Breast epithelium (tissue), 3 donors: ENCODE measurements at regions not wholly inside any gene's neighbourhood (a gene's known extent, or its start where the extent isn't known, plus 50 kb on each side); places are given as distances from the start of the nearest gene placed in this dataset.

Source experiments
- POLR2A ChIP-seq: fragments of 450-650 bp; IDR thresholded peaks from one replicate; pipeline ENCODE4 v1.6.1; 2016; ENCODE audit warnings: antibody characterized with exemption, mild to moderate bottlenecking, moderate library complexity
- POLR2AphosphoS5 ChIP-seq, 3 donors: sonication (generic); formaldehyde crosslinking; IDR thresholded peaks; one replicate each; pipeline ENCODE4 v1.6.1; 2017; ENCODE audit warnings: antibody characterized with exemption in 3 of 3
- TF ChIP-seq, protein P1 (sequence below), 3 donors: fragments of 450-650 bp; IDR thresholded peaks; one replicate each; pipeline ENCODE4 v1.5.1; 2016 to 2017; ENCODE audit warnings: antibody characterized with exemption in 3 of 3, mild to moderate bottlenecking in 3 of 3, moderate library complexity in 3 of 3

DNA sequence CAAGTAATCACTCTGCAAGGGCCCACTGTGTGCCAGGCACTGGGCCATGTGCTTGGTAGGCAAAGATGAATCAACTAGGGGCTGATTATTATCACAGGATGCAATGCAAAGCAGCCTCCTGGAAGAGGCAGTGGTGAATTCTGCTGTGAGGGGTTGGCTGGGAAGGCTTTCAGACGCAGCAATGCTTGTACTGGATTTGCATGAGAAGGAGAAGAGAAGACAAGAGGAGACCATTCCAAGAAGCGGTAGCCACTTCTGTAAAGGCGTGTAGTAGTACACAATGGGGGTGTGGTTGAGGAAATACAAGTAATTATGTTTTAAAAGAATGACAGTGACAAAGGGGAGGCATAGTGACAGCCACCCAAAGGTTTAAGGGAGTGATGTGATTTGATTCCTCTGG, 502.7 kb downstream of the PLCL1 start:
- TF ChIP-seq, protein P1, sequence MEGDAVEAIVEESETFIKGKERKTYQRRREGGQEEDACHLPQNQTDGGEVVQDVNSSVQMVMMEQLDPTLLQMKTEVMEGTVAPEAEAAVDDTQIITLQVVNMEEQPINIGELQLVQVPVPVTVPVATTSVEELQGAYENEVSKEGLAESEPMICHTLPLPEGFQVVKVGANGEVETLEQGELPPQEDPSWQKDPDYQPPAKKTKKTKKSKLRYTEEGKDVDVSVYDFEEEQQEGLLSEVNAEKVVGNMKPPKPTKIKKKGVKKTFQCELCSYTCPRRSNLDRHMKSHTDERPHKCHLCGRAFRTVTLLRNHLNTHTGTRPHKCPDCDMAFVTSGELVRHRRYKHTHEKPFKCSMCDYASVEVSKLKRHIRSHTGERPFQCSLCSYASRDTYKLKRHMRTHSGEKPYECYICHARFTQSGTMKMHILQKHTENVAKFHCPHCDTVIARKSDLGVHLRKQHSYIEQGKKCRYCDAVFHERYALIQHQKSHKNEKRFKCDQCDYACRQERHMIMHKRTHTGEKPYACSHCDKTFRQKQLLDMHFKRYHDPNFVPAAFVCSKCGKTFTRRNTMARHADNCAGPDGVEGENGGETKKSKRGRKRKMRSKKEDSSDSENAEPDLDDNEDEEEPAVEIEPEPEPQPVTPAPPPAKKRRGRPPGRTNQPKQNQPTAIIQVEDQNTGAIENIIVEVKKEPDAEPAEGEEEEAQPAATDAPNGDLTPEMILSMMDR (IDR thresholded peaks at IDR 0.05): no peak
- TF ChIP-seq POLR2A: no peak
- no peak for TF ChIP-seq POLR2AphosphoS5 (IDR thresholded peaks at IDR 0.05)
